Left hindlimb (tissue), 1 donor: ENCODE measurements at regions not wholly inside any gene's neighbourhood (a gene's known extent, or its start where the extent isn't known, plus 50 kb on each side); places are given as distances from the start of the nearest gene placed in this dataset.
"Not testable (repeated sequence)": the region's sequence is repeated elsewhere in the genome, so short reads cannot be mapped to it uniquely, and the experiment has no call there.

Experiments
- DNase-seq: peaks from one replicate; pipeline ENCODE4 v3.0.0-alpha.2; 2018

DNA sequence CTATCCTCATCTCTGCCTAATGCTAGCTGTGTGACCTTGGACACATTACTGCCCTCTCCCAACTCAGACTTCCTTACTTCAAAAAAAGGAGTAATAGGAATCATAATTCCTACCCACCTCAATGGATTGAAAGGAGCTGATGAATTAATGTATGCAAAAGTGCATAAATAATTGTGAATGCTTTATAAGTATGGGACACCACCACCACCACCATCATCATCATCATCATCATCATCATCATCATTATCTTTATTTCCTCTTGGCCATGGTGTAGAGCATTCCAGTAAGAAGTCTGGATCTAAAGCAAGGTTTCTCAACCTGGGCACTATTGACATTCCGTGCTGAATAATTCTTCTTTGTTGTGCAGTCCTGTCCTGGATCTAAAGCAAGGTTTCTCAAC, 282.5 kb downstream of the MEX3B start:
- no peak for DNase-seq

DNA sequence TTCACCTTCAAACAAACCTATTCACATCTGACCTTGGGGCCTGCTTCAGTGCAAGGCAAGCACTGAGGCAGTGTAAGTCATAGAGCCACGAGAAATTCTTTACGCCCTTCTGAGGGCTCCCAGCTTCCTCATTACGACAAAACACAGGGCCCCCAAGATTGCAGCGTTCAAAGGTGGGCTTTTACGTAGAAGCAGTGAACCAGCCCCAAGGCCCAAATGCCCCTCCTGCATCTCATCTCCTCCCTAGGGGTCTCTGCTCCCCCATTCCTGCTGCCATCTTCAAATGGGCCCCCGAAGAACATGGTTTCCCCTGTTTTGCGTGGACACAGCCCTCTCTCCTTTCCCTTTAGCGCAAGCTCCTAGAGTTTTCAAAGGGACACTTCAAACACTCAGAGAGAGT, 285.1 kb downstream of the MEX3B start:
- DNase-seq = no peak

GRCh38 chr15:81758818-81759284, 287.0 kb downstream of the MEX3B start:
- DNase-seq = no peak

DNA sequence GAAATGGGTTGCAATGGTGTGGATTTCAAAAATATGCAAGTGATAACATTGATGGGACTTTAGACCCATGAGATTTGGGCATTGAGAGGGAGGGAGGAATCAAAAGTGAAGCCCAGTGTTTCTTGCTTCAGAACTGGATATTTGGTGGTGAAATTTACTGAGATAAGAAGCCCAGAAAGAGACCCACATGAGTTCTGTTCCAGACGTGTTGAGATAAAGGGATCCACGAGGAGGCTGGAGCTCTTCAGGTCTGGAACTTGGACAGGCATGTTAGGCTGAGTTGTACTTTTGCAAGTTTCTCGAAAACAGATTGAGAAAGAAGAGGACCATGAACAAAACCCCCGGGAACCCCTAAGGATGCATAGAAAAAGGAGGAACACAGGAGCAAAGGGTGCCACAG, 290.2 kb downstream of the MEX3B start:
- DNase-seq = no peak

- no peak for DNase-seq
Measured at GRCh38 chr15:81754078-81754477, 291.7 kb downstream of the MEX3B start.

DNA sequence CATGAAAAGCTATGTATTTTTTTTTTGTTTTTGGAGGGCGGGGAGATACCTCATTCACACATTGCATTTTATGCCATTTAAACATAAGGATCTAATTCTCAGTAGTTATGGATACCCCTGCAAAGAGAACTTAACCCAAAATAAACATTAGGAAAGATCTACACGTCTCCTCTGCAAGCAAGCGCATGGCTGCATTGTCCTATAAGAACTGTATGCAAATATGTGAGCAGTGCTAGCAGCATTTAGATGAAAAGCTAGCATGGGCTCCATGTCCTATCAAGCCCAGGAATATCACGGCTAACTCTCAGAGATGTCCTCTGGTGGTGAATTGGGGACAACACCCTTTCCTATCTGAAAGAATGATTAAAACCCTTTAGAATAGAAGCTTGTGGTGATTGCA, 292.8 kb downstream of the MEX3B start:
- no peak for DNase-seq

DNA sequence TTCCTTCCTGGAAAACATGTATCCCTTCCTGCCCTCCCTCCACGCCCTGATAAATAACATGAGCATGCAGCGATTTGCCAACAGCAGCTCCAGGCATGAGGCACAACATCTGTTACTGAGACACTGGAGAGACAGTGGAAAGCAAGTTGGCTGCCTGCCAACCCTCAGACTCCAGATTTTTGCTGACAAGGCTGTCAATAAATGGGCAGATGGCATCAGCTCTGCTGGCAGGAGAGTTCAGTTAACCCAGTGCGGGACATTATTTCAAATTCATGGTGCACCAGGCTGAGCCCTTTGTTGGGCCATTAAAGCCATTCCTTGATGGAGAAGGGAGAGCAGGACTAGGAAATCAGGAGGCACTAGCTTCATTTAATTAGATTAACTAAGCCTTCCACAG, 293.3 kb downstream of the MEX3B start:
- peak; percentile 80 for DNase-seq

GRCh38 chr15:81751816-81752545, 293.8 kb downstream of the MEX3B start:
- DNase-seq = no peak

- DNase-seq = no peak
Measured at GRCh38 chr15:81751256-81751655, 294.6 kb downstream of the MEX3B start.

GRCh38 chr15:81749716-81750375, 296.0 kb downstream of the MEX3B start:
- peak; percentile 40 for DNase-seq

DNA sequence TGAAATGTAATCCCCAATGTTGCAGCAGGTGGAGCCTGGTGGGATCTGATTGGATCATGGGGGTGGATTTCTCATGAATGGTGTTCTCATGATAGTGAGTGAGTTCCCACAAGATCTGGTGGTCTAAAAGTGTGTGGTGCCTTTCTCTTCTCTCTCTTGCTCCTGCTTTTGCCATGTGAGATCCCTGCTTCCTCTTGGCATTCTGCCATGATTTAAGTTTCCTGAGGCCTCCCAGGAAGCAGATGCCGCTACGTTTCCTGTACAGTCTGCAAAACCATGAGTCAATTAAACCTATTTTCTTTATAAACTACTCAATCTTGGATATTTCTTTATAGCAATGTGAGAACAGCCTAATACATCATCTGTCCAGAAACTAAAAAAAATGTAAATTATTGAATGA, 298.3 kb downstream of the MEX3B start:
- DNase-seq = no peak

- DNase-seq = no peak
Measured at GRCh38 chr15:81747026-81747425, 298.8 kb downstream of the MEX3B start.

GRCh38 chr15:81744364-81744763, 301.5 kb downstream of the MEX3B start:
- DNase-seq = no peak

- no peak for DNase-seq
Measured at GRCh38 chr15:81740416-81740815, 305.4 kb downstream of the MEX3B start.

- no peak for DNase-seq
Measured at GRCh38 chr15:81729340-81729739, 316.5 kb downstream of the MEX3B start.

GRCh38 chr15:81728726-81729125, 317.1 kb downstream of the MEX3B start:
- no peak for DNase-seq

GRCh38 chr15:81725590-81725989, 320.2 kb downstream of the MEX3B start:
- no peak for DNase-seq

- no peak for DNase-seq
Measured at GRCh38 chr15:81724536-81724935, 321.3 kb downstream of the MEX3B start.

- DNase-seq = peak; percentile 82
Measured at GRCh38 chr15:81723701-81724100, 322.1 kb downstream of the MEX3B start.

- peak; percentile 34 for DNase-seq
Measured at GRCh38 chr15:81723113-81723651, 322.6 kb downstream of the MEX3B start.

GRCh38 chr15:81716468-81716867, 329.4 kb downstream of the MEX3B start:
- DNase-seq = not testable (repeated sequence)

- no peak for DNase-seq
Measured at GRCh38 chr15:81710328-81710727, 335.5 kb downstream of the MEX3B start.

GRCh38 chr15:81706816-81707346, 332.9 kb upstream of the TMC3 start:
- peak; percentile 47 for DNase-seq

- not testable (repeated sequence) for DNase-seq
Measured at GRCh38 chr15:81705727-81706126, 331.7 kb upstream of the TMC3 start.
